Breast epithelium (tissue), 3 donors: ENCODE measurements at regions not wholly inside any gene's neighbourhood (a gene's known extent, or its start where the extent isn't known, plus 50 kb on each side); places are given as distances from the start of the nearest gene placed in this dataset.

ENCODE experiments used
- POLR2A ChIP-seq: fragments of 450-650 bp; IDR thresholded peaks from one replicate; pipeline ENCODE4 v1.6.1; 2016; ENCODE audit warnings: antibody characterized with exemption, mild to moderate bottlenecking, moderate library complexity
- POLR2AphosphoS5 ChIP-seq, 3 donors: sonication (generic); formaldehyde crosslinking; IDR thresholded peaks; one replicate each; pipeline ENCODE4 v1.6.1; 2017; ENCODE audit warnings: antibody characterized with exemption in 3 of 3
- TF ChIP-seq, protein P1 (sequence below), 3 donors: fragments of 450-650 bp; IDR thresholded peaks; one replicate each; pipeline ENCODE4 v1.5.1; 2016 to 2017; ENCODE audit warnings: antibody characterized with exemption in 3 of 3, mild to moderate bottlenecking in 3 of 3, moderate library complexity in 3 of 3

DNA sequence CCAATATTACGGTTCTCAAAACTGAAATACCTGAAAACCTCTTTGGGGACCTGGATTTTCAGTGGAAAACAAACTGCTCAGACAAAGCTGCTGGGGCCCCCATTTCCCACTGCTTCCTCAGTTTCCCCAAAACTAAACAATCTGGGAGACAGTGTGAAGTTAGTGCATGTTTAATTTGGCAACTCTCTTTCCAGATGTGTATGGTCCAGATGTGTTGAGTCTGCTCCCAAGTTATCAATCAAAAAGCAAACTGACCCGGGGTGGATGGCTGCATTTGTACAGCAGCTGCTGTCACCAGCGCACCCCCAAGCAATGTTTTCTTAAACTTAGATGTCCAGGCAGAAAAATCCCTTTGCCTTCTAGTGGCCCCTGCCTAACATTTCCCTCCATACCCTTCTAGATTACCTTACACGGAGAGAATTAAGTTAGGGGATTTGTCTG, 136.9 kb downstream of the COPS8 start:
- TF ChIP-seq, protein P1, sequence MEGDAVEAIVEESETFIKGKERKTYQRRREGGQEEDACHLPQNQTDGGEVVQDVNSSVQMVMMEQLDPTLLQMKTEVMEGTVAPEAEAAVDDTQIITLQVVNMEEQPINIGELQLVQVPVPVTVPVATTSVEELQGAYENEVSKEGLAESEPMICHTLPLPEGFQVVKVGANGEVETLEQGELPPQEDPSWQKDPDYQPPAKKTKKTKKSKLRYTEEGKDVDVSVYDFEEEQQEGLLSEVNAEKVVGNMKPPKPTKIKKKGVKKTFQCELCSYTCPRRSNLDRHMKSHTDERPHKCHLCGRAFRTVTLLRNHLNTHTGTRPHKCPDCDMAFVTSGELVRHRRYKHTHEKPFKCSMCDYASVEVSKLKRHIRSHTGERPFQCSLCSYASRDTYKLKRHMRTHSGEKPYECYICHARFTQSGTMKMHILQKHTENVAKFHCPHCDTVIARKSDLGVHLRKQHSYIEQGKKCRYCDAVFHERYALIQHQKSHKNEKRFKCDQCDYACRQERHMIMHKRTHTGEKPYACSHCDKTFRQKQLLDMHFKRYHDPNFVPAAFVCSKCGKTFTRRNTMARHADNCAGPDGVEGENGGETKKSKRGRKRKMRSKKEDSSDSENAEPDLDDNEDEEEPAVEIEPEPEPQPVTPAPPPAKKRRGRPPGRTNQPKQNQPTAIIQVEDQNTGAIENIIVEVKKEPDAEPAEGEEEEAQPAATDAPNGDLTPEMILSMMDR (IDR thresholded peaks at IDR 0.05), result no peak
- TF ChIP-seq POLR2A (no peak), POLR2AphosphoS5 (IDR thresholded peaks at IDR 0.05) (no peak)
